ENCODE measurements at regions not wholly inside any gene's neighbourhood (a gene's known extent, or its start where the extent isn't known, plus 50 kb on each side); places are given as distances from the start of the nearest gene placed in this dataset.
A peak's percentile ranks its signal among the peaks of the same experiment; 100 is the strongest.

GRCh38 chr13:90686442-90686841, 661.0 kb upstream of the MIR17HG start:
- DNase-seq (ENCODE audit: low read depth), result peak; percentile 79

DNA sequence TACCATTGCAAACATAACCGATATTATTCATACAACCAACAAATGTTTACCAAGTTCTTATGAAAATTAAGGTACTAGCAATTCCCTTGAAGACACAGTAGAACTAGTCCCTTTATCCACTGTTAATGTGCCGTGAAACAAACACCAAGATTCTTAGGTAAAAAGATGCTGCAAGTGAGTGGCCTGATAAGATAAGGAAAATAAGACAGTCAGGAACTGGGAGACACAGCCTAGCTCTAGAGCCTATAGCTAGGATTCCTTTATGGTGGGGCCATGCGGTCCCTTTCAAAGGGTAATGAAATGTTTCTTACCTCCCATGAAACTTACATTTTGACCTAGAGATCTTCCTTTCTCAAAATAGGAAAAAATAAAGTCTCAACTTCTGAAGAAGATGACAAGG, 658.4 kb upstream of the MIR17HG start:
- TF ChIP-seq, protein P1, sequence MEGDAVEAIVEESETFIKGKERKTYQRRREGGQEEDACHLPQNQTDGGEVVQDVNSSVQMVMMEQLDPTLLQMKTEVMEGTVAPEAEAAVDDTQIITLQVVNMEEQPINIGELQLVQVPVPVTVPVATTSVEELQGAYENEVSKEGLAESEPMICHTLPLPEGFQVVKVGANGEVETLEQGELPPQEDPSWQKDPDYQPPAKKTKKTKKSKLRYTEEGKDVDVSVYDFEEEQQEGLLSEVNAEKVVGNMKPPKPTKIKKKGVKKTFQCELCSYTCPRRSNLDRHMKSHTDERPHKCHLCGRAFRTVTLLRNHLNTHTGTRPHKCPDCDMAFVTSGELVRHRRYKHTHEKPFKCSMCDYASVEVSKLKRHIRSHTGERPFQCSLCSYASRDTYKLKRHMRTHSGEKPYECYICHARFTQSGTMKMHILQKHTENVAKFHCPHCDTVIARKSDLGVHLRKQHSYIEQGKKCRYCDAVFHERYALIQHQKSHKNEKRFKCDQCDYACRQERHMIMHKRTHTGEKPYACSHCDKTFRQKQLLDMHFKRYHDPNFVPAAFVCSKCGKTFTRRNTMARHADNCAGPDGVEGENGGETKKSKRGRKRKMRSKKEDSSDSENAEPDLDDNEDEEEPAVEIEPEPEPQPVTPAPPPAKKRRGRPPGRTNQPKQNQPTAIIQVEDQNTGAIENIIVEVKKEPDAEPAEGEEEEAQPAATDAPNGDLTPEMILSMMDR (IDR thresholded peaks at IDR 0.05; ENCODE audit: insufficient read depth, low read length), result no peak
- H3K4me3 ChIP-seq (ENCODE audit: low read depth, low read length), result no peak overlapping the region
- no peak for DNase-seq (ENCODE audit: low read depth)

More at GRCh38 chr13:90686442-90686841, 661.0 kb upstream of the MIR17HG start:
- H3K4me3 ChIP-seq (ENCODE audit: low read depth, low read length), result no peak overlapping the region
- TF ChIP-seq, protein P1 (IDR thresholded peaks at IDR 0.05; ENCODE audit: insufficient read depth, low read length), result no peak

DNA sequence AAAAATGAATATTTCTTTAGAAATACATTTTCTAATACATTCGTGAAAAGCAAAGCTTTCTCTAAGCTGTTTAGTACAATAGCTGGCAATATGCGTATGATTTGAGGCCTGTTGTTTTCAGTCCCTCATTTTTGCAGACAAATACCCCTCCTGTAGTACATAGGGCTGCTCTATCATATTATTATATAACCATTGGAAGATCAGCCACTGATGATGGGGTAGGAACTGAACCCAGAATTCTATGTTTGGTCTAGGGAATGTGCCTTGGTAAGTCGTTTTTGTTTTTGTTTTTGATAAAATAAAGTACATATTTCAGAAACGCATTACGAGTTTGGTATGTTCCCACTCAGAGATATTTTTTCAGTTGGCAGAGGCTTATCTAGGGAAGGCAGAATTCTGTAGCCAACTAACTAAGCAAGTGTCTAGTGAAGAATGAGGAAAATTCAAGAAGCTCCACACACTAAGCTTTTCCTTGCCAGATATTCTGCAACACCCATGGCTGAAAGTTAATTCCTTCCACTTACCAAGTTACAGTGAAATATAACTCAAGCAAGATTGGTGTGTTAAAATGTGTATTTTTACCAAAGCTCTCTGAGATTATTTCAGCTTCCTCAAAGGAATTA, 656.9 kb upstream of the MIR17HG start:
- no peak overlapping the region for H3K4me3 ChIP-seq (ENCODE audit: low read depth, low read length)
- TF ChIP-seq, protein P1 (IDR thresholded peaks at IDR 0.05; ENCODE audit: insufficient read depth, low read length), result no peak
- peak; percentile 88 for DNase-seq (ENCODE audit: low read depth)

- peak; percentile 37 for DNase-seq (ENCODE audit: low read depth)
- no peak overlapping the region for H3K4me3 ChIP-seq (ENCODE audit: low read depth, low read length)
- TF ChIP-seq, protein P1 (IDR thresholded peaks at IDR 0.05; ENCODE audit: insufficient read depth, low read length), result no peak
These were observed 651.2 kb upstream of the MIR17HG start for GRCh38 chr13:90696254-90696653.

- no peak overlapping the region for H3K4me3 ChIP-seq (ENCODE audit: low read depth, low read length)
- no peak for DNase-seq (ENCODE audit: low read depth)
- TF ChIP-seq, protein P1 (IDR thresholded peaks at IDR 0.05; ENCODE audit: insufficient read depth, low read length), result no peak
These were observed 650.8 kb upstream of the MIR17HG start for GRCh38 chr13:90696656-90697055.

DNA sequence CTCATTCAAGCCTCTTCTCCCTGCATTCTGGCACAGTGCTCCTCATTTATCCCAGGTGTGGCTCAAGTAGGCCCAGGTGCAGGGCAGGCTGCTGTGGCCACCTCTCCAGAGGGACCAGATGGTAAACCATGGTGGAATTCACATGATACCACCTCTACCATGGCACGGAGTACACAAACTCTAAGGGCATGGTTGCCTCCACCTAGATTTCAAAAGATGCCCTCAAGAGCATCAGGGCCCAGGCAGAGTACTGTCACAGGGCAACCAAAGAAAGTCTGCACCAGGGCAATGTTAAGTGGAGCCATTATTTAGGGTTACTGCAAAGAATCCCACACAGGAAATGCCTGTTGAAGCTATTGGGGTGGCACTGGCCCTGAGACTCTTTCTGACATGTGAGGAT, 647.1 kb upstream of the MIR17HG start:
- no peak for DNase-seq (ENCODE audit: low read depth)
- H3K4me3 ChIP-seq (ENCODE audit: low read depth, low read length), result no peak overlapping the region

More for the DNA sequence above, 647.1 kb upstream of the MIR17HG start:
- TF ChIP-seq, protein P1 (IDR thresholded peaks at IDR 0.05; ENCODE audit: insufficient read depth, low read length), result no peak
